ENCODE measurements at regions not wholly inside any gene's neighbourhood (a gene's known extent, or its start where the extent isn't known, plus 50 kb on each side); places are given as distances from the start of the nearest gene placed in this dataset.
"Not testable (repeated sequence)": the region's sequence is repeated elsewhere in the genome, so short reads cannot be mapped to it uniquely, and the experiment has no call there.

- DNase-seq (ENCODE audit: low spot score): no peak
Measured at GRCh38 chr3:40753291-40753770, 228.6 kb downstream of the ZNF621 start.

- DNase-seq (ENCODE audit: low spot score): no peak
Measured at GRCh38 chr3:40753951-40754350, 229.2 kb downstream of the ZNF621 start.

GRCh38 chr3:40754994-40755393 lies 230.2 kb downstream of the ZNF621 start:
- no peak for DNase-seq (ENCODE audit: low spot score)

GRCh38 chr3:40756500-40756899 lies 231.7 kb downstream of the ZNF621 start:
- no peak for DNase-seq (ENCODE audit: low spot score)

GRCh38 chr3:40762771-40763170 lies 238.0 kb downstream of the ZNF621 start:
- DNase-seq (ENCODE audit: low spot score): not testable (repeated sequence)

GRCh38 chr3:40763807-40764206 lies 239.0 kb downstream of the ZNF621 start:
- no peak for DNase-seq (ENCODE audit: low spot score)

- DNase-seq (ENCODE audit: low spot score): no peak
Measured at GRCh38 chr3:40764747-40765146, 240.0 kb downstream of the ZNF621 start.

GRCh38 chr3:40765884-40766283 lies 241.1 kb downstream of the ZNF621 start:
- DNase-seq (ENCODE audit: low spot score): no peak

GRCh38 chr3:40766396-40766795 lies 241.6 kb downstream of the ZNF621 start:
- no peak for DNase-seq (ENCODE audit: low spot score)

GRCh38 chr3:40768046-40768445 lies 243.3 kb downstream of the ZNF621 start:
- no peak for DNase-seq (ENCODE audit: low spot score)

GRCh38 chr3:40768536-40768935 lies 243.8 kb downstream of the ZNF621 start:
- no peak for DNase-seq (ENCODE audit: low spot score)

- DNase-seq (ENCODE audit: low spot score): no peak
Measured at GRCh38 chr3:40770061-40770460, 245.3 kb downstream of the ZNF621 start.

- DNase-seq (ENCODE audit: low spot score): no peak
Measured at GRCh38 chr3:40771112-40771511, 246.4 kb downstream of the ZNF621 start.

- no peak for DNase-seq (ENCODE audit: low spot score)
Measured at GRCh38 chr3:40779039-40779438, 254.3 kb downstream of the ZNF621 start.

- DNase-seq (ENCODE audit: low spot score): no peak
Measured at GRCh38 chr3:40780291-40780924, 255.6 kb downstream of the ZNF621 start.

GRCh38 chr3:40780925-40781406 lies 256.2 kb downstream of the ZNF621 start:
- DNase-seq (ENCODE audit: low spot score): no peak

- DNase-seq (ENCODE audit: low spot score): no peak
Measured at GRCh38 chr3:40782111-40782721, 257.5 kb downstream of the ZNF621 start.

GRCh38 chr3:40790746-40791145 lies 266.0 kb downstream of the ZNF621 start:
- DNase-seq (ENCODE audit: low spot score): no peak

GRCh38 chr3:40793730-40794129 lies 269.0 kb downstream of the ZNF621 start:
- DNase-seq (ENCODE audit: low spot score): no peak

GRCh38 chr3:40800343-40800742 lies 275.6 kb downstream of the ZNF621 start:
- DNase-seq (ENCODE audit: low spot score): no peak

GRCh38 chr3:40801284-40801741 lies 276.6 kb downstream of the ZNF621 start:
- DNase-seq (ENCODE audit: low spot score): no peak

GRCh38 chr3:40803311-40803710 lies 278.6 kb downstream of the ZNF621 start:
- no peak for DNase-seq (ENCODE audit: low spot score)

GRCh38 chr3:40805456-40805855 lies 280.7 kb downstream of the ZNF621 start:
- no peak for DNase-seq (ENCODE audit: low spot score)

GRCh38 chr3:40810813-40811212 lies 286.1 kb downstream of the ZNF621 start:
- DNase-seq (ENCODE audit: low spot score): no peak
